ENCODE measurements at regions not wholly inside any gene's neighbourhood (a gene's known extent, or its start where the extent isn't known, plus 50 kb on each side); places are given as distances from the start of the nearest gene placed in this dataset.
A peak's percentile ranks its signal among the peaks of the same experiment; 100 is the strongest.

GRCh38 chr11:71124127-71124526 lies 128.2 kb downstream of the SHANK2 start:
- Histone ChIP-seq H3K27ac (no peak overlapping the region), H3K4me1 (no peaks in the 10 kb centered on the region), H3K4me3 (no peak overlapping the region), H3K27me3 (no peaks in the 10 kb centered on the region), H3K9me3 (no peaks in the 10 kb centered on the region), H3K36me3 (no peaks in the 10 kb centered on the region)
- no peak for TF ChIP-seq POLR2A (IDR thresholded peaks at IDR 0.05)
- TF ChIP-seq CTCF (IDR thresholded peaks at IDR 0.05), result no peak
- DNase-seq, result no peak

- no peaks in the 10 kb centered on the region for H3K27me3 ChIP-seq
- DNase-seq, result no peak
- TF ChIP-seq POLR2A (IDR thresholded peaks at IDR 0.05) (no peak), CTCF (IDR thresholded peaks at IDR 0.05) (peak in 3 of 6 experiments; percentile 26 to 39 (median 33))
- no peaks in the 10 kb centered on the region for H3K36me3 ChIP-seq
- H3K27ac ChIP-seq, result no peak overlapping the region
- no peaks in the 10 kb centered on the region for H3K9me3 ChIP-seq
- no peaks in the 10 kb centered on the region for H3K4me1 ChIP-seq
- no peak overlapping the region for H3K4me3 ChIP-seq
Measured at GRCh38 chr11:71120471-71120896, 131.9 kb downstream of the SHANK2 start.

- no peak for DNase-seq
- Histone ChIP-seq H3K4me3 (no peak overlapping the region), H3K4me1 (no peaks in the 10 kb centered on the region), H3K27ac (no peak overlapping the region), H3K9me3 (no peaks in the 10 kb centered on the region), H3K36me3 (no peaks in the 10 kb centered on the region), H3K27me3 (no peaks in the 10 kb centered on the region)
- TF ChIP-seq CTCF (IDR thresholded peaks at IDR 0.05) (no peak), POLR2A (IDR thresholded peaks at IDR 0.05) (no peak)
Measured at GRCh38 chr11:71119656-71120269, 132.6 kb downstream of the SHANK2 start.

- no peaks in the 10 kb centered on the region for H3K9me3 ChIP-seq
- no peaks in the 10 kb centered on the region for H3K27me3 ChIP-seq
- TF ChIP-seq CTCF (IDR thresholded peaks at IDR 0.05) (no peak), POLR2A (IDR thresholded peaks at IDR 0.05) (no peak)
- DNase-seq, result no peak
- no peak overlapping the region for H3K4me3 ChIP-seq
- no peaks in the 10 kb centered on the region for H3K4me1 ChIP-seq
- no peak overlapping the region for H3K27ac ChIP-seq
- H3K36me3 ChIP-seq, result no peaks in the 10 kb centered on the region
Measured at GRCh38 chr11:71118671-71119250, 133.6 kb downstream of the SHANK2 start.

- Histone ChIP-seq H3K36me3 (no peaks in the 10 kb centered on the region), H3K4me1 (no peaks in the 10 kb centered on the region), H3K9me3 (no peaks in the 10 kb centered on the region), H3K27me3 (no peaks in the 10 kb centered on the region), H3K27ac (no peak overlapping the region), H3K4me3 (no peak overlapping the region)
- peak in 1 of 3 donors; percentile 54 for DNase-seq
- TF ChIP-seq CTCF (IDR thresholded peaks at IDR 0.05), result no peak
Measured at GRCh38 chr11:71117311-71117710, 135.1 kb downstream of the SHANK2 start.
